GF-D8 (cell line): ENCODE measurements at regions not wholly inside any gene's neighbourhood (a gene's known extent, or its start where the extent isn't known, plus 50 kb on each side); places are given as distances from the start of the nearest gene placed in this dataset.

Experiments used
- DNase-seq: peaks from one replicate; lab custom pipeline; 2025; lab: John Stamatoyannopoulos, UW

DNA sequence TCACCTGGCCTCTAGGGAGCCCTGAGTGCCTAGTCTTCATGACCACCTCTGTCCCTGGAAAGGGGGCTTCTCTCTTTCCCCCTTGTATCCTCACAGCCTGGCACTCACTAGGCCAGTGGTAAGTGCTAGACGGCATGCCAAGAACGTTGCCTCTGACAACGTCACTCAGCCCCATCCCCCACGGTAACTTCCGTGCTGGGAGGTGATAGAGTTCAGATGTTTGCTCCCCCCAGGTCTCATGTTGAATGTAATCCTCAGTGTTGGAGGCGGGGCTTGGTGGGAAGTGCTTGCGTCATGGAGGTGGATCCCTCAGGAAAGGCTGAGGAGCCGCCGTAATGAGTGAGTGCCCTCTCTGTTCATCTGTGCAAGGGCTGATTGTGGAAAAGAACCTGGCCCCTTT is 343.3 kb upstream of the MKI67 start:
- no peak for DNase-seq

DNA sequence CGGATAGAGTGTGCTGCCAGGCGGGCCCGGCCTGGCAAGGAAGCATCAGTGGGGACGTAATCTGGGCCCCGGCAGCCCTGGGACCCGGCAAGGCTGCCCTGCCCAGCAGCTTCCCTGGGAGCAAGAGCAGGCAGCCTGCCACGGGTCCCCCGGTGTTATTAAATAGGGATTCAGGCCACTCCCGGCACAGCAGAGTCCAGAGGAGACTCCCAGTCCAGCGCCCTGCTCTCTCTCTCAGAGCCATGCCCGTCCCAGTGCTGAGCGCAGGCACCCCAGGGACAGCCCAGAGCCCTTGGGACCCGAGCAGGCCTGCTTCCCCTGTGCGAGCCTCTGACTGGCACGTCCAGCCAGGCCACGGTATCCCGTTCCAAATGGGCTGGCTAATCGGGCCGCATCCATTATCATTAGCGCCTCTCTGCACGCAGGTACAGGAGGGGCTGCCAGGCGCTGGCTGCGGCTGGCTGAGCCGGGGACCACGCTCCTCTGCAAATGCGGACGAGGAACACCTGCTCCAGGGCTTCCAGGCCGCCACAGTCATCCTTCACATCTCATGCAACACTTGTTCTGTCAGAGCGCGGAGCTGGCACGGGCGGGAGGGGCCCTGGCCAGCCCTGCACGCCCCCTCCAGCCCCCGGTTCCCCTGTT is 344.2 kb upstream of the MKI67 start:
- no peak for DNase-seq

DNA sequence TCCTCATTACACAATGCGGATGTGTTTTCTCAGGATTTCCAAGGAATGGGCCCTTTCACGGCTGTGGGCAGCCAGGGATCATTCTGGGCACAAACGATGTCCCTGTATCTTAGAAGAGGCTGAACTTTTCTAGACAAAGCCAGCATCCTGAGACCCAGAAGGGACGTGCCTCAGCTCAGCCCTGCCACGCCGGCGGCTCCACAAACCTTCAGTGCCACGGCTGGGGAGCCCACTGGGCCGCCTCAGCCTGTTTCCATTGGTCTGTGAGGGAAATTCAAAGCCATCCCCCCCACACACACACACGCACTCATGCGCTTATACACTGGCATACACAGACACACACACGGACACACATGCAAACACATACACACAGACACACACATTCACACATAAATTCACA is 344.9 kb upstream of the MKI67 start:
- DNase-seq = no peak

DNA sequence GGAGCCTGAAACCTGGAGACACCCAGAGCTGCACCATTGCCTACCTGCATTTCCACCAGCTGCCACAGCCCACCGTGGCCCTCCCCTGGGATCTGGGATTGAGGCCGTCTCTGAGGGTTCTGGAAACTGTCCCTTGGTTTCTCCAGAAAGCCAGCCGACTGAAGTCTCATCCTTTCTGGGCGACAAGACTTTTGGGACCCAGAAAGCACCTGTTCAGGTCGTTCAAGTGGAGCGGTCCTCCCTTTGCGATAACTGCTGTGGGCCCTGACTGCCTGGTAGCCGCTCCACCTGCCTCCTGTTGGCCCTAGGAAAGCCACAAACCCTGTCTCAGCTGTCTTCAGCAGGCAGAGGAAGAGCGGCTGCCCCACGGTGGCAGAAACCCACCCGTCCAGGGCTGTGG is 346.0 kb upstream of the MKI67 start:
- no peak for DNase-seq

DNA sequence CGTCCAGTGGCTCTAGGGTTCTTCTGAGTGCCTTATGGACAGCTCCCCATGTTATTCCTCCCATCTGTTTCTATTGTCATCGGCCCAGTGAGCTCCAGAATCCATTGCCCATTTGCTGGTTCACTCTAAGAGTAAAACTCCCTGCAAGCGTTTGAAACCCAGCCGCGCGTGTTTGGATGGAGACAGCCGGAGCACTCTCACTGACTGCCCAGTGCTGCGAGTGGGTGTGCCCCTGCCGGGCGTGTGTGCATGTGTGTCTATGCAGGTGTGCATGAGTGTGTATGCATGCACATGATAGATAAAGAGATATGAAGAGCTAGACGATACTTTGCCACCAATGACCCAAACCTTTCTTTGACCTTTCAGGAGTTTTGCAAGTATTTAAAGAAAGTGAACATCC is 347.2 kb upstream of the MKI67 start:
- no peak for DNase-seq

DNA sequence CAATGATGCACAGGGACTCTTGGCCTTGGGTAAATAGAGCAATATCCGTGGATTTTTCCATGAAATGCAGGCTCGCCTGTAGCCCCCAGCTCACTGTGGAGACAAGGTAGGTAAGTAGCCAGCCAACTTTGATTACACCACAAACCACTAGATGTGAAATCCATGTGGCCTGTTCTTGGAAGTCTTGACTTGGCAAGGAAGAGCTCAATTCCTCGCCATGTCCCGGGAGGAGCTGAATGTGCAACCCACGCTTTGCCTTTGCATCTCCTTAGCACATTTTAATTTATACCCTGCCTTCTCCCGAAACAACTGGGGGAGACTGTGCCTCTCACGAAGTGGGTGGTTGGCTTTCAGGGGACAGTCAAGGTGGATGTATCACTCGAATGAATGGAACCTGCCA is 347.7 kb upstream of the MKI67 start:
- DNase-seq = no peak

DNA sequence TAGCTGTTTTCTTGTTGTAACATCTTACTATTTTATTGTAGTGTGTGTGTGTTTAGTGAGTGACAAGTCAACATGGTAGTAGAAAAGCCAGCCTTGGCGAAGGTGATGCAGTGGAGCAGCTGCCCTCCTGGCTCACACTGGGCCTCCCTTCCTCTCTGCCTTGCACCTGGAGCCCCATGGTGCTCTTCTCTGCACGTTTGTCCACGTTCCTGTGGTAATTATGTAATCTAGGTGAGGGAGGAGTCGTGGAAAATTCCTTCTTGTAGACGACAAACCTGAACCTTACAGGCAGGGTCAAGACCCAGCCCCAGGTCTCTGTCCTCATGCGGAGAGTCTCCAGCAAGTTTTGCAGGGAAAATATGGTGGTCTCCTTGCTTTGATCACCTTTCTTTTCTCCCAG is 348.3 kb upstream of the MKI67 start:
- DNase-seq = no peak

DNA sequence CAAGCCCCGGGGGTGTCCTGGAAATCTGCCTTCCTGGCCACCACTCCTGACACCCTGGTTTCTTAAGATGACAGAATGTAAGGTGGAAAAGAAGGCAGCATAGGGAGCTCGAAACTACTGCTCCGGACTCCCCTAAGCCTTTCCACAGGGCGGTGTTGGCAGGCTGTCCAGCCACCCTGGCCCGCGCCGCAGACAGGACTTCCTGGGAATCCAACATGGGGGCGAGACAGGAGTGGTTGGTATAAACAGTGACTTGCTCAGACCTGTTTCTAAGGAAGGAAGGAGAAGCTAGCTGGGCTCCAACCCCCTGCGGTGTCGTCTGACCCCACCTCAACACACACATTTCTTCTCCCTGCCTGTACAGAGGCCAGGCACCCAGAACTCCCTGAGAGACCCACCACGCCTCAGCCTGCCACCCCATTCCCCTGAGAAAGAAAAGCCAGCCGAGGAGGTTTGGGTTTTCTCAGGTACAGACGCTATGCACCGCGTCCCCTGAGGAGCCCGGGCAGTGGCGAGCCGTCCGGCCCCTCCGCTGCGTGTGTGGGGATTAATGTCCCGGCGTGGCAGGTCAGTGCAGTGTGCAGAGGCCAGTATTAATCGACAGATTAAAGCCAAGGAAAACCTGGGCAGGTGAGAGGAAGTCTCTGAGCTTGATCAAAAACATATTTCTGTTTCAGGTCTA is 349.6 kb upstream of the MKI67 start:
- no peak for DNase-seq

DNA sequence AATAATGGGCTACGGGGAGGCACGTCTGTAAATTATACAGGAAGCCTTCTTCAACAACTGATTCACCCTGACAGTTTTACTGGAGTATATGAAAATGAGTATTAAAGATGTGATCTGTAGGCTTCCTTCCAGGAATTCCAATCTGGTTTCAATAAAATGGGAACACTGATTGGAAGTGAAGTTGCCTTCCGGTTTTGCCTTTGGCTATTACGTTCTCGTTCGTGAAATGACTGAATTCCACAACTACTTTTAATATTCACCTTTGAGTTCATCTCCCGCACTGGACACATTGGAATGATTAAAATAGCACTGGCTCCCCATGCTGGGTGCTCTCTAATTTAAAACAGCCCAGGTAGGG is 350.1 kb upstream of the MKI67 start:
- DNase-seq = no peak

DNA sequence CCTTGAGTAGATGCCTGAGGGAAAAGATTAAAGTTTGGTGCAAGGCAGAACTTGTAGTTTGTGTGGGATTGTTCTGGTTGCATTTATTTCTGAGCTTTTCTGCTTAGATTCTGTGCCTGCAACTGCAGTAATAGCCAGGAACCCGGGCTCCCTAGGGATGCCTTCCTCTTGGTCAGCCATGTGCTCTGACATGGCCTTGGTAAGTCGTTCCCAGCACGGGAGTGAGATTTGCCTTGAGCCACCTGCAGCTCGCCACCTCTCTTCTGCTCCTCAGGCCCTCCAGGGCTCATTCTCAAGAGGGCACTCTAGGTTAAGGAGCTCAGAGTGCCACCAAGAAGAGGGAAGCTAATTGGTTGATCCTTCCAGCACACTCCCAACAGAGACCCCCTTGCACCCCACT is 350.6 kb upstream of the MKI67 start:
- DNase-seq = no peak

DNA sequence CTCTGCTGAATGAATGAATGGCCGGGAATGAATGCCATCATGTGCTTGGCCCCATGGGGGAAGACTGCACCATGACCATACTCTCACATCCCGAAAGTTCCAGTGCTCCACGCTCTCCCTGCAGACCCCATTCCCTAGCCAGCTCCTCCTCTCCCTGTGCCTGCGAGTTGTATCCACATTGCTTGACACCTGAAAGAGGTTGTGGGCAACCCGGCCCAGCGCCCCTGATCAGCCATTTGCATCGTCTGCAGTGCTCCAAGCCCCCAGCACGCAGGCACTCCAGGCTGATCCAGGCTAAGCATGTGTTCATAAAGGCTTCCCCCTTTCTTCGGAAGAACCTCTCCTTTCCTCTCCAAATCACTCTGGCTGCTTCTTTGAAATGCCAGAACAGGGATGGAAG is 354.4 kb upstream of the MKI67 start:
- DNase-seq = no peak

DNA sequence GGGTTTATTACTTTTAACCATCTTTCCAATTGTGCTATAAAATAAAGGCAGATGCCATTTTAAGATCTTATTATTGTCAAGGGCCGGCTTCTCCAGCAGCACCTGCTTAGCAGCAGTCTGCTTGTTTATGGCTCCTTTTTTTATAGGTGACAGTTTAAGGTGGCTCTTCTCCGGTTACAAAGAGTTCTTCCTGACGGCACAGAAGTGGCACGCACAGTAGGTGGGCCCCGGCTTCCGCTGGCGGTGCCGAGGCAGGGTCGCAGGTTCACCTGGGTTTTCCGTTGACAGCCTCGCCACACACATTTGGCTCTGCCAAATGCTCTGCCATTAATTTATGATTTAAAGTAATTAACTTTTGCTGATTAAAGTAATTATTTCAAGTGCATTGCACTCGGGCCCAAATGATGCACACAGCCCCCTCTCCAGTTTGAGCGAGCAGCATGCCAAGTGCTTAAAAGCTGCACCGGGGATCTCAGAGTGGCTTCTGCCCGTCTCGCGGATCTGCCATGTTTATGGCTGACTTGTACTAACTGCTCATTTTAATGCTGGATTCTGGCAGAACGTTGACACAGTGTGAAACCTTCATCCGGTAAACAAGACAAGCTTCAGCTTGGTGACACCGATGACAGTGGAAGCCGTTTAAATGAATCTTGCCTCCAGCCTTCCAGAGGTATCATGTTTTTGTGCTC is 355.1 kb upstream of the MKI67 start:
- no peak for DNase-seq

DNA sequence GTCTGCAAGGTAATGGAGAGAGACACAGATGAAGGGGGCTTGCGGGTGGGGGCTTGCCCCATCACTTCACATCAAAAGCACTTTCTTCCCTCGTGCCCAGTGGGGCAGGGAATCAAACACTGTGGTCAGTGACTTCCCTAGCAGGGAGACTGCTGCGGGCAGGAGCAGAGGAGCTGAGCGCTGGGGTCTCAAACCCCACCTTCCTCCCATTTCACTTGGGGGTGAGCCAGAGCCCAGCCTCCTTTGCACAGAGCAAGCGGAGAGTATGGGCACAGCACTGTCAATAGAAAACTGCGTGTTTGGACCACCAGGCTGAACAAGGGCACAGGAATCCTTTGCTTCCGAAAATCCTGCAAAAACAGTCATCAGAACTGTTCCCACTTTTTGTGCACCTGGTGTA is 355.8 kb upstream of the MKI67 start:
- no peak for DNase-seq

DNA sequence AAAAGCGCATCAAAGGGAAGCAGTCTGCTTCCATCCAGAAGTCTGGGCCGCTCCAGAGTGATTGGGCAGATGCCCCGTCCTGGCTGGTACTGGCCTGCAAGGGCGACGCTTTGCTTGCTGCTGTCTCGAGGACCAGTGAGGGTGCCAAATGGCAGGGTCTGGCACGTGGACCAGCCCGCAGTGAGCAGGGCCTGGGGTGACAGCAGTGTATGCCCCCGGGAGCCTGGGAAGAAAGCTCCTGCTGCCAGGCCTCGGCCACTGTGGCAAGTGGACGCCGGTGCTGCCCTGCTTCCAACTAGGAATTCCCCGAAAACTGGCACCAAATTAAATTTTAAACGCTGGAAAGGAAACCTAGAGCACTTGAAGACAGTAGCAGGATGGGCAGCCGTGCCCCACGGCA is 357.0 kb upstream of the MKI67 start:
- no peak for DNase-seq

DNA sequence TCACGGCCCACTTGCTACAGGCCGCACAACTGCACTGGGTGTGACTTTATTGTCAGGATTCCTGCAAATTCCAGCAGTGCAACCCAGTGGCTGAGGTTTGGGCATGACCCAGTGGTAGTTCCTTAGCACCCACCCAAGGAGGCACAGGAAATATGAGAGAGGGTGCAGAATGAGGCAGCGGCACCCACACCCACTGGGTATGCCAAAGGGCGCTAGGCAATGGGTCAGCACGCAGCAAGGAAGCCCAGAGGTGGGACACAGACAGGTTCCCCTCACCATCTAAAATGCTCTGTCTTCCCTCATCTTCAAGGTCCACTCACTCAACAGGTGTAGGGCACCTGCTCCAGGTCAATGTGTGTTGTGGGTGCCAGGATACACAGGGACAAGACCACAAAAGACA is 357.8 kb upstream of the MKI67 start:
- DNase-seq = no peak

DNA sequence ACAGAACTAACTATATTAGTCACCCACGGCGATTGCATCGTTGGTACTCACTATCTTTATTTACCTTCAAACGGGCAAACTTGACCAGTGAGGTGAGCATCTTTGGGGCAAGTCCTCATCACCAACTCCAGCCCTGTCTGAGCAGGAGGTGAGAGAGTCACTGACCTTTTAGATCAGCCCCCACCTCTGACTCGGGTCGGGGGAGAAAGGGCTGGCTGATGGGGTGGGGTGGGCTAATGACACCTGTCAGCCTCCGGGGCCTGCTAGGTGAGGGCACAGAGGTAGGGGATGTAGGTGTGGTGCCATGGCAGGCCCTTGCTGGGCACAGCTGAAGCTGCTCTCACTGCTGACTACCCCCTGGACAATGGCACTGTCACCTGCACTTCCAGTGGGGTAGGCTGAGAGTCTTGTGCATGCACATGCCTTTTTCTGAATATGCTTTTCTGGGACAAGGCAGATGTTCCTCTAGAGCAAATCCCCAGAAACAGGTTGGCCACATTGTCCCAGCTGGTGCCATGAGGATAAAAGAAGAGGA is 359.5 kb upstream of the MKI67 start:
- no peak for DNase-seq

DNA sequence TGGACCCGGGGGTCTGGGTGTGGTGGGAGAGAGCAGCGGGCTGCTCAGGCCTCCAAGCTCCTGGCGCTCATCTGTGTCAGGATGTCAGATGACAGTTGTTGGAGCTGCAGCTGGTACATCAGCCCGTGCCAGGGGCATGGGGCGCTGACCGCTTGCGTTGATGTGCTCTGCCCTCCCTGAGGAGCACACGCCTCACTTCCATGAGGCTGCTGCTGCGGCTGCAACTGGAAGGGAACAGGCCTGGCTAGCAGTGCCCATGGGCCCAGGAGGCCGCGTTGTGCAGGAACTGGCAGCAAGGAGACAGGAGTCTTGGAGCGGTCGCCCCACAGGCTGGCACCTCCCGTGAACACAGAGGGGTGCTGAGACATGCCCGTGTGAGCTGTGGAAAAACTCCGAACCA is 361.3 kb upstream of the MKI67 start:
- no peak for DNase-seq

DNA sequence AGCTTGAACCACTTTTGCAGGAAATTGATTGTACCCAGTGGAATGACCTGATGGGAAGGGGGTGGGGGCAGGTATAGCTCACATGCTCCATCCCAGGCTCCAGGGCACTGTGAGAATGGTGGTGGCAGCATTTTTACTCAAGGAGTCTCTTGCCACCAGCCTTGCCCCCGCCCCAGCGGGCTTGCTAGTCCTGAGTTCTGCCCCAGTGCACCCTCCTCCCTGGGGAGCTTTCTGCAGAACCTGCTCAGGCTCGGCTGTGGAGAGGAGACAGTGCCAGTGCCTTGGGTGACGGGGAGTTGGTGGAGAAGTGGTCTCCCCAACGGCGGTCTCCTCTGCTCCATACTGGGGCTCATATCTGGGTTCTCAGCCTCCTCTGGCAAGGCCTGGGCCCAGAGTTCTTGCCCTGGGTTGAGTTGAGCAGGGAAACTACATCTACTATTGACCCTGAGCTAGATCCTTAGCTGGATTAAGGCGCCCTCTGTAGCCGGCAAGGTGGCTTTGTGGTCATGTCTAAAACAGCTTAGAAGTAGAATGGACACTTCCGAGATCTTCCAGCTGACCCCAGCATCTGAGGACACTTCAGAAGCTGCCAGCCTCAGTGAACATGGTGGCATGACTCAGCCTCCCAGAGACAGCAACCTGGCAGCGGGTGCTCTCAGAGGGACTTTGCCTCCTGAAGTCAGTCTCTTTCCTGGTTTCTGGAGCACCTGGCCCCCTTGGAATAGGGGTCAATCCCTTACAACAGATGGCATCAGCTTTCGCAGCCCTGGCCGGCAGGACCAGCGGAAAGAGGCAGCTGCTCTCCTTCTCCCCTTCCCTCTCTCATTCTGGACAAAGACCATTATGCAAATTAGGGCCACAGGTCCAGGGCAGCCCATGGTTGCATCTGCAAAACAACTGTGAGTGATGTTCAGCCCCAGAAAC is 363.4 kb upstream of the MKI67 start:
- no peak for DNase-seq

DNA sequence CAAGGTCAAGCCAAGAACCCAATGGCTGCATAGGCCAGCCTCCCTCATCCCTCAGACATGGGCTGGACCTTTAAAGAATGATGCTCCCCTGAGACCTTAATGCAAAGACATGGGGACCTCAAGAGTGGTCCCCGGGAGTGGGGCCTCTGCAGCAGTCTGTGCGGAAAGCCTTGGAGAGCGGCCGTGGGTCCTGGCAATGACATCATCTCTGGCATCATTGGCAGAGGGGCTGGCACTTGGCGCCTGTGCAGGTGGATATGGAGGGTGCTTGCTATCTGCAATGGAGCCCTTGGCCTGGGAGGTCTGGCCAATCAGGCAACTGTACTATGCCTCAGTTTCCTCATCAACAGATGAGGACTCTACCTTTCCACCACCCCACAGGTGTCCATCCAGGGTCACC is 365.5 kb upstream of the MKI67 start:
- DNase-seq = no peak

DNA sequence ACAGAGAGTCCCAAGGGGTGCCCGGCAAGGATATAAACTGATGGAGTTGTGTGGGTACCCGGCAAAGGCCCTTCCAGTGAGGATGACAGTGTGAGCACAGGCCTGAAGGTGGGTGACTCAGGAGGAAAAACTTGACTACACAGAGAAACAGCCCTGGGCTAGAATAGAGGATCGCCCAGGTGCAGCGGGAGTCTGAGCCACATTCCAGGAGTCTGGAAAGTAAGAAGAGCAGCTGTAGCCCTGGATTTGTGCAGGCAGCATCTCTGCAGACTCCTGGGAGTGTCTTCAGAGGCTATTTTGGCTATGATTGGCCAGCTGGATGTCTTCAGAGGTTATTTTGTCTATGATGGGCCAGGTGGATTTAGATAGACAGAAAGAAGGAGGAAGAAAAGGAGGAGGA is 367.6 kb upstream of the MKI67 start:
- no peak for DNase-seq

DNA sequence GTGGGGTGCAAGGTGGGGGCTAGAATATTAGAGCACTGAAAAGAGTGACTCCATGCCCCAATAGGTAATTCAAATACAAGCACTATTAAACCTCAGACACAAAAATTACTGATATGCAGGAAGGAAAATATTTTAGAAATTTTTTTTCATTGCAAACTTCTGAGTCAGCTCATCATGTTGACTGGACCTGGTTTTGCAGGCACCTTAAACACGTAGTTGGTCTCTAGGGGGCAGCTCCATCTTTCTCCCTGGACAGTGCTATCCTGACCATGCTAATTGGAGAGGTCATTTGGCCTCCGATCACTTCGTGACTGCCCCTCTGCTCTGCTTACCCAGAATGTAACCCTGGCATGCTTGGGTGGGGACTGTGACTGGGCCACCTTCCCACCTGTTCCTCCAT is 368.4 kb upstream of the MKI67 start:
- no peak for DNase-seq

DNA sequence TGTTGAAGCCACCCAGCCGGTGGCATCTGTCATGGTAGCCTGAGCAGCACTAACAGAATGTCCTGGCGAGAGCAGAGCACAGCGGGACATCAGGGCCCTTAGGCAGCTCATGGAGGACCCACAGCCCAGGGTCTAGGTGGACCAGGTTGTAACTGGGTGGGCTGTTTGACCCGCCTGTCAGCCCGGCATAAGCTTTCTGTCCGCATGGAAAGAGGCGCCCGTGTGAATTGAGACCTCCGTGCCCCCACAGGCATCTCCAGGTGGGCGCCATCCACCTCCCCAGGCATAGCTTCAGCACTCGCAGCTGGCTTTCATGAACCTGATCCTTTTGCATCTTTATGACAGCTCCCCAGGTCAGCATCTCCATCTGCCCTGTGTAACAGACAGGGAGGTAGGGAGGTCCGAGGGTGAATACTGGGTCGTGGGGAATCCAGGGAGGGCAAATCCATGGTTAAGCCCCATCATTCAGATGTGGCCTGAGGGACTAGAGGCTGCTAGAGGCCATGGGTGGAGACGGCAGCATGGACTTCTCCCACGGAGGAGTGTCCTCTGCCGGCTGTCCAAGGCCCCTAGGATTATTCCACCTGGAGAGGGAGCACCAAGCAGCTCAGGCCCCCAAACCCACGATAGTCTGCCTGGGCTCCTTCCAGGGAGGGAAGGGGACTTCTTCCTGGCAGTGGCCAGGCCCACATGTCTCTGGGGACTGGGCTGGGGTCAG is 371.6 kb upstream of the MKI67 start:
- DNase-seq = no peak
